ENCODE measurements at regions not wholly inside any gene's neighbourhood (a gene's known extent, or its start where the extent isn't known, plus 50 kb on each side); places are given as distances from the start of the nearest gene placed in this dataset.

- Histone ChIP-seq H3K36me3 (ENCODE audit: control insufficient read depth, low read depth, low read length) (no peaks in the 10 kb centered on the region), H3K9me3 (ENCODE audit: control insufficient read depth, low read depth, low read length) (no peaks in the 10 kb centered on the region), H3K27ac (ENCODE audit: low read length) (no peak overlapping the region), H3K4me1 (ENCODE audit: control insufficient read depth, low read depth, low read length) (peaks cover 35% of the 10 kb centered on the region), H3K27me3 (ENCODE audit: control insufficient read depth, insufficient read depth, low read length) (no peaks in the 10 kb centered on the region), H3K9ac (ENCODE audit: low read length) (no peak overlapping the region), H3K4me3 (ENCODE audit: low read length) (no peak overlapping the region)
Observed at GRCh38 chr5:166428264-166428803, 1863.1 kb upstream of the WWC1 start.

DNA sequence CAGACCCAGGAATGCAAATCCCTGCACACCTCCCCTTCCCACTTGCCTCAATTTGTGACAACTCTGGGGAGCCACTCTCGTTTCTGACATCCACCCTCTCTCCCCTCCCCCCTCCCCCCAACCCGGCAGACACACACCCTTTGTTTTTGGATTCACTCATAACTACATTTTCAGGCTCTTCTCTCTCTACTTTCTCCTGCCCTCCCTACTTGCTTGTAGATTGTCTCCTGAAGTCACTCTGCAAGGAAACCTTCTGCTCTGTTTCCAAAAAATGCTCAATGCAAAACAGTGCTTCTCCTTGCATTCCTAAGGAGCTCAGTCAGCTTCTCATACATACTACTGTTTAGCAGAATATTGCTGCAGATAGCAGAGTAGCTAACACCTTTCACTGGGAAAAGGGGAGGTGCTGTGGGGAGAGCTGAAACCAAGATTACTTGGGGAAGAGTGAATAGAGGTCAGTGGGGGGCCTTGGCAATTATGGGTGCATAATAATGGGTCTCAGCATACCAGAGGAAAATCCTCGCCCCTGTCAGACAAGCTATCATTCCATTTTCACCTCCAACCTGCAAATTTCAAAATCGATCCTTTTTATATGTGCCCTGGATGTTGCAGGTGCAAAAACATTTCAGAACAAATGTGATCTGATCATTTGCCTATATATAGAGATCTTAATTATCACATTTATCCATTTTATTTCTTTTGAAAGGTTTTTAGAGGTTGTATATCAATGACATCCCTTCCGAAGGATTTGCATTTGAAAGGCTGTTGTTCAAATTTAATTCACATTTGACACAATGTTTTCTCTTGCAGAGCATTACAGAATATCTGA lies 1860.7 kb upstream of the WWC1 start:
- Histone ChIP-seq H3K36me3 (ENCODE audit: control insufficient read depth, low read depth, low read length) (no peaks in the 10 kb centered on the region), H3K4me3 (ENCODE audit: low read length) (peak overlapping the region; percentile 35), H3K9ac (ENCODE audit: low read length) (no peak overlapping the region), H3K27ac (ENCODE audit: low read length) (peak overlapping the region; percentile 19), H3K4me1 (ENCODE audit: control insufficient read depth, low read depth, low read length) (peaks cover 35% of the 10 kb centered on the region), H3K9me3 (ENCODE audit: control insufficient read depth, low read depth, low read length) (no peaks in the 10 kb centered on the region), H3K27me3 (ENCODE audit: control insufficient read depth, insufficient read depth, low read length) (no peaks in the 10 kb centered on the region)

DNA sequence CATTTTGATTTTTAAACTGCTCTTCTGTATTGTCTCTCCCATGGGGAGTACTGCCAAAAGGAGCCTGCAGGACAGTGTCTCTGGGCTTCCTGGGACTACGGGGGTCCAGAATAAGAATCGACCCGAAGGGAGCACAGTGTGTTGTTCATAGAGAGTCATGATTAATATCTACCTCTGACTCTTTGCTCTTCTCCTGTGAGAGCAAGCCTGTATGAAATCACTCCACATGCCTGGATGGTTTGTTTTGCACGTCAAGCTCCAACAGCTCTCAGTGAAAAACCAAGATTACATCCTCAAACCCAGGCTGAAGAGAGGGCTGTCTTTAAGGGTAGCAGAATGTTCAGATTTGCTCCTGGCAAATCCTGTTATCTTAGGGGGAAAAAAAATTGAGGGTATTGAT lies 1860.0 kb upstream of the WWC1 start:
- Histone ChIP-seq H3K4me1 (ENCODE audit: control insufficient read depth, low read depth, low read length) (peaks cover 35% of the 10 kb centered on the region), H3K27me3 (ENCODE audit: control insufficient read depth, insufficient read depth, low read length) (no peaks in the 10 kb centered on the region), H3K27ac (ENCODE audit: low read length) (peak overlapping the region; percentile 19), H3K9ac (ENCODE audit: low read length) (no peak overlapping the region), H3K9me3 (ENCODE audit: control insufficient read depth, low read depth, low read length) (no peaks in the 10 kb centered on the region), H3K36me3 (ENCODE audit: control insufficient read depth, low read depth, low read length) (no peaks in the 10 kb centered on the region), H3K4me3 (ENCODE audit: low read length) (peak overlapping the region; percentile 32)

DNA sequence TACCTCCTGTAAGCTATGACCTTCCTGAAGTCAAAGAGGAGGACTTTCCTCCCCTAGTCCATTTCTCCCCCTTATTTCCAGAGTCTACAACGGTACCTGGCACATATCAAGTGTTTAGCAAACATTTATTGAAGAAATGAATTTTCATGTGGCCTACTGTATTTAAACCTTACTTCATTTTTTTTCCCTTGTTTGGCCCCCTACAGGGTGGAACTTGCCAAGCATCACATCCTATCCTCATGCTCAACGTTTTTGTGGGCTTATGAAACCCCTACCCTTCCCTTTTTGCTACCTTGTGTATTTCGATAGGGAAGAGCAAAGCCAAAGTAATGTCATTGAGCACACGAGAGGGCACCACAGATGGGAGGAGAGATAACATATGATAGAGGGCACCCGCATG lies 1857.8 kb upstream of the WWC1 start:
- H3K36me3 ChIP-seq (ENCODE audit: control insufficient read depth, low read depth, low read length), result no peaks in the 10 kb centered on the region
- H3K4me1 ChIP-seq (ENCODE audit: control insufficient read depth, low read depth, low read length), result peaks cover 35% of the 10 kb centered on the region
- H3K4me3 ChIP-seq (ENCODE audit: low read length), result no peak overlapping the region
- H3K9ac ChIP-seq (ENCODE audit: low read length), result no peak overlapping the region
- H3K9me3 ChIP-seq (ENCODE audit: control insufficient read depth, low read depth, low read length), result no peaks in the 10 kb centered on the region
- no peak overlapping the region for H3K27ac ChIP-seq (ENCODE audit: low read length)
- no peaks in the 10 kb centered on the region for H3K27me3 ChIP-seq (ENCODE audit: control insufficient read depth, insufficient read depth, low read length)

GRCh38 chr5:166436872-166437271 lies 1854.6 kb upstream of the WWC1 start:
- Histone ChIP-seq H3K9ac (ENCODE audit: low read length) (no peak overlapping the region), H3K27me3 (ENCODE audit: control insufficient read depth, insufficient read depth, low read length) (no peaks in the 10 kb centered on the region), H3K27ac (ENCODE audit: low read length) (no peak overlapping the region), H3K9me3 (ENCODE audit: control insufficient read depth, low read depth, low read length) (no peaks in the 10 kb centered on the region), H3K4me1 (ENCODE audit: control insufficient read depth, low read depth, low read length) (peaks cover 7% of the 10 kb centered on the region), H3K4me3 (ENCODE audit: low read length) (no peak overlapping the region), H3K36me3 (ENCODE audit: control insufficient read depth, low read depth, low read length) (no peaks in the 10 kb centered on the region)

DNA sequence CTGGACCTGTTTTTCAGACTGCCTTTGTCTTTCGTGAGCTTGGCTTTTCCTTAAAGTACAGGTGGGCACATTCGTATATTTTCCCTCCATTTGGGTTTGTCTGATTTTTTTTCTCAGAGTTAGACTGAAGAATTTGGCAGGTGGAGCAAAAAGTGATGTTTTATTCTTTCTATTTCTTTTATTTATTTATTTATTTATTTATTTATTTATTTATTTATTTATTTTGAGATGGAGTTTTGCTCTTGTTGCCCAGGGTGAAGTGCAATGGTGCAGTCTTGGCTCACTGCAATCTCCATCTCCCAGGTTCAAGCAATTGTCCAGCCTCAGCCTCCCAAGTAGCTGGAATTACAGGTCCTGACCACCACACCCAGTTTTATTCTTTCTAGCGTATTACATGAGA lies 1805.1 kb upstream of the WWC1 start:
- Histone ChIP-seq H3K9ac (ENCODE audit: low read length) (no peak overlapping the region), H3K27ac (ENCODE audit: low read length) (no peak overlapping the region), H3K36me3 (ENCODE audit: control insufficient read depth, low read depth, low read length) (no peaks in the 10 kb centered on the region), H3K27me3 (ENCODE audit: control insufficient read depth, insufficient read depth, low read length) (no peaks in the 10 kb centered on the region), H3K4me3 (ENCODE audit: low read length) (no peak overlapping the region), H3K4me1 (ENCODE audit: control insufficient read depth, low read depth, low read length) (peaks cover 16% of the 10 kb centered on the region), H3K9me3 (ENCODE audit: control insufficient read depth, low read depth, low read length) (no peaks in the 10 kb centered on the region)

GRCh38 chr5:166488560-166488959 lies 1802.9 kb upstream of the WWC1 start:
- Histone ChIP-seq H3K9me3 (ENCODE audit: control insufficient read depth, low read depth, low read length) (no peaks in the 10 kb centered on the region), H3K4me3 (ENCODE audit: low read length) (no peak overlapping the region), H3K27me3 (ENCODE audit: control insufficient read depth, insufficient read depth, low read length) (no peaks in the 10 kb centered on the region), H3K27ac (ENCODE audit: low read length) (no peak overlapping the region), H3K4me1 (ENCODE audit: control insufficient read depth, low read depth, low read length) (peaks cover 16% of the 10 kb centered on the region), H3K9ac (ENCODE audit: low read length) (no peak overlapping the region), H3K36me3 (ENCODE audit: control insufficient read depth, low read depth, low read length) (no peaks in the 10 kb centered on the region)

GRCh38 chr5:166493040-166493439 lies 1798.4 kb upstream of the WWC1 start:
- no peaks in the 10 kb centered on the region for H3K27me3 ChIP-seq (ENCODE audit: control insufficient read depth, insufficient read depth, low read length)
- no peaks in the 10 kb centered on the region for H3K9me3 ChIP-seq (ENCODE audit: control insufficient read depth, low read depth, low read length)
- no peak overlapping the region for H3K4me3 ChIP-seq (ENCODE audit: low read length)
- H3K4me1 ChIP-seq (ENCODE audit: control insufficient read depth, low read depth, low read length), result peaks cover 9% of the 10 kb centered on the region
- no peak overlapping the region for H3K9ac ChIP-seq (ENCODE audit: low read length)
- no peaks in the 10 kb centered on the region for H3K36me3 ChIP-seq (ENCODE audit: control insufficient read depth, low read depth, low read length)
- H3K27ac ChIP-seq (ENCODE audit: low read length), result no peak overlapping the region

- H3K36me3 ChIP-seq (ENCODE audit: control insufficient read depth, low read depth, low read length), result no peaks in the 10 kb centered on the region
- H3K27me3 ChIP-seq (ENCODE audit: control insufficient read depth, insufficient read depth, low read length), result no peaks in the 10 kb centered on the region
- H3K9ac ChIP-seq (ENCODE audit: low read length), result no peak overlapping the region
- no peak overlapping the region for H3K4me3 ChIP-seq (ENCODE audit: low read length)
- H3K27ac ChIP-seq (ENCODE audit: low read length), result no peak overlapping the region
- H3K9me3 ChIP-seq (ENCODE audit: control insufficient read depth, low read depth, low read length), result no peaks in the 10 kb centered on the region
- peaks cover 7% of the 10 kb centered on the region for H3K4me1 ChIP-seq (ENCODE audit: control insufficient read depth, low read depth, low read length)
Observed at GRCh38 chr5:166493612-166494011, 1797.8 kb upstream of the WWC1 start.

GRCh38 chr5:166497496-166498104 lies 1793.8 kb upstream of the WWC1 start:
- H3K9ac ChIP-seq (ENCODE audit: low read length), result no peak overlapping the region
- no peaks in the 10 kb centered on the region for H3K27me3 ChIP-seq (ENCODE audit: control insufficient read depth, insufficient read depth, low read length)
- H3K36me3 ChIP-seq (ENCODE audit: control insufficient read depth, low read depth, low read length), result no peaks in the 10 kb centered on the region
- H3K9me3 ChIP-seq (ENCODE audit: control insufficient read depth, low read depth, low read length), result no peaks in the 10 kb centered on the region
- no peak overlapping the region for H3K27ac ChIP-seq (ENCODE audit: low read length)
- H3K4me1 ChIP-seq (ENCODE audit: control insufficient read depth, low read depth, low read length), result no peaks in the 10 kb centered on the region
- H3K4me3 ChIP-seq (ENCODE audit: low read length), result no peak overlapping the region

DNA sequence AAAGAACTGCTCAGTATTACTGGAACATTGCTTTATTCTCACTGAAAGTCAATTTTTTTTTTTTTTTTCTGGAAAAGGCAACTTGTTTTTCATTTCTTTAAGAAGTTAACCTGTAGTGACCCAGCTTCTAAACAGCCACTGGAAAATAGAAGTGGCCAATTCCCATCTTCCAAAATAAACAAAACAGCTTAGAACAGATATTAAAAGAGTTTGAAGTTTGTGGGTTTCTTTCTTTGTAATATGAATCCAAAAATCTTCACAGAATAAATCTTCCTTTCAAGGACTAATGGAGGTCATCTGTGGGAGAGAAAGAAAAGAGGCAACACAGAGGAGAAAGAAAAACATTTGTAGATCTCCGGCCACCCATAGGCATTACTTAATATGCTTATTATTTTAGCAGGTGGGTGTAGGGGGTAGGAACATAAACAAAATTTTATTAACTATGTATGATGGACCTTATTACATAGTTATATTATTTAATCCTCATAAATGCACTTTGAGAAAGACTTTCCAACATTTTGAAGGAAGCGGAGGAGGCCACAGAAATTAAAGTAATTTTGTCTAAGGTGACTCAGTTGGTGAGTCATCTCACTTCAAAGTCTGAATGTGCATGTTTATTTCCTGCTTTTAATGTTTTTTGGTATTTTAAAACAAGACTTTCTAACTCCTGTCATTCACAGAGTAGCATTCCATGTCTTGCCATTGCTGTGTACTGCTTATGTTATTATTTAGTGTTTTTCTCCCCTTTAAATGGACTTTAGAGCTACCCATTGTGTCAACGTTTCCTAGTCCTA lies 1791.8 kb upstream of the WWC1 start:
- Histone ChIP-seq H3K9ac (ENCODE audit: low read length) (no peak overlapping the region), H3K9me3 (ENCODE audit: control insufficient read depth, low read depth, low read length) (no peaks in the 10 kb centered on the region), H3K27me3 (ENCODE audit: control insufficient read depth, insufficient read depth, low read length) (no peaks in the 10 kb centered on the region), H3K27ac (ENCODE audit: low read length) (no peak overlapping the region), H3K4me3 (ENCODE audit: low read length) (no peak overlapping the region), H3K4me1 (ENCODE audit: control insufficient read depth, low read depth, low read length) (no peaks in the 10 kb centered on the region), H3K36me3 (ENCODE audit: control insufficient read depth, low read depth, low read length) (no peaks in the 10 kb centered on the region)
